ENCODE measurements at regions not wholly inside any gene's neighbourhood (a gene's known extent, or its start where the extent isn't known, plus 50 kb on each side); places are given as distances from the start of the nearest gene placed in this dataset.

DNA sequence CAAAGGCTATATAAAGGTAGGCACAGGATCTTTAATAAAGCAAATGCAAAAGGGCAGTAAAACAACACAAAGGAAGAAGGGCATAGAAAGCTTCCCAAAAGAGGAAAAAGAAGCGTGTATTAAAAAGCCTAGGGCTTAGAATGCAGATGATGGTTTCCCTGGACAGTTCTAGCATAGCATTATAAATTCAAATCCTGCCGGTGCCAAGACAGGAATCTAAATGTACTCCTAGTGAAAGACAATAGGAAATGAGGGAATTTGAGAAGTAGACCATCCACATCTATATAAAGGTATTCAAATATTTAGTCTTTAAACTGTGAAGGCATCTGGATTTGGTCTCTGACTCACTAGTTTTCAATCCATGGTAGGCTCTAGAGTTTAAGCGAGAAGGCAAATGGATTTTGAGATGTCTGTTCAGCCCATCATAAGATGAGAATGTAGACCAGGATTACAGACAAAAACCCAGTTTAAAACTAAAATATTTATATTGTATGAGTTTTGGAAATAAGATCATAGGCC lies 431.8 kb downstream of the TBL1XR1 start (continued):
- TF ChIP-seq, protein P1, sequence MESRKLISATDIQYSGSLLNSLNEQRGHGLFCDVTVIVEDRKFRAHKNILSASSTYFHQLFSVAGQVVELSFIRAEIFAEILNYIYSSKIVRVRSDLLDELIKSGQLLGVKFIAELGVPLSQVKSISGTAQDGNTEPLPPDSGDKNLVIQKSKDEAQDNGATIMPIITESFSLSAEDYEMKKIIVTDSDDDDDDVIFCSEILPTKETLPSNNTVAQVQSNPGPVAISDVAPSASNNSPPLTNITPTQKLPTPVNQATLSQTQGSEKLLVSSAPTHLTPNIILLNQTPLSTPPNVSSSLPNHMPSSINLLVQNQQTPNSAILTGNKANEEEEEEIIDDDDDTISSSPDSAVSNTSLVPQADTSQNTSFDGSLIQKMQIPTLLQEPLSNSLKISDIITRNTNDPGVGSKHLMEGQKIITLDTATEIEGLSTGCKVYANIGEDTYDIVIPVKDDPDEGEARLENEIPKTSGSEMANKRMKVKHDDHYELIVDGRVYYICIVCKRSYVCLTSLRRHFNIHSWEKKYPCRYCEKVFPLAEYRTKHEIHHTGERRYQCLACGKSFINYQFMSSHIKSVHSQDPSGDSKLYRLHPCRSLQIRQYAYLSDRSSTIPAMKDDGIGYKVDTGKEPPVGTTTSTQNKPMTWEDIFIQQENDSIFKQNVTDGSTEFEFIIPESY (CRISPR knock-in tag; IDR thresholded peaks at IDR 0.05) = no peak
- no peak for TF ChIP-seq ERF (CRISPR knock-in tag; IDR thresholded peaks at IDR 0.05)

DNA sequence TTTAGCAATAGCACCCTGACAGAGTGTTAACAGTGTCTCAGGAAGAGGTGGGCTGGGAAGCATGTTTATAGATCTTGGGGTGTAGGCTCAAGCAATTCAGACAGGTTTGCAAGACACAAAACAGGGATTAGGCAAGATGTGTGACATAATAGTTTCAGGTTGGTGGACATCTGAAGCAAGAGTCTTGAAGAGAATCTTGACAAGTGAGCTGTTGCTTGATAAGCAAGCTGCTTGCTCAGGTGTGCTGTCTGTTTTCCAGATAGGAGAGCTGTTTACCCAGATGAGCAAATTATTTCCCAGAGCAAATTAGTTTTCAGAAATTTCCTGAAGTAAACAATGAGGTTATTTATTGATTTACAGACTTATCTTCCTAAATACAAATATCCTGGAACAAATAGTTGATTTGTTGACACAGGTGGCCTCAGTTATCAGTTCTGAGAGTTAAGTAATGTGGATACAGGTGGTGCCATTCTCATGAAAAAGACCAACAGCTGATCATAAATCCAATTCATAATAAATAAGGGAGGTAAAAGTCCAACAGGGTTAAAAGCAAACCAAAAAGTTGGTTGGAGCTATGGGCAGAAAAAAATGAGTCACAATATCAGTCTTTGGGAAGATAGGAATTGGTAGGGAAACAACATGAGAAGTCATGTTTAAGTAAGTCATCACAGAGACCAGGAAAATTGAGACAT lies 437.3 kb downstream of the TBL1XR1 start:
- in situ Hi-C loops (cut with HindIII; ENCODE audit: extremely low pct_ligation_motif_present, low pct_unique_long_range_greater_than_20kb) = no loop called here
- no peaks in the 10 kb centered on the region for H3K27me3 ChIP-seq (ENCODE audit: control insufficient read depth in 1 of 2, insufficient read depth in 2 of 2, low read length in 2 of 2)

More for the DNA sequence above, 437.3 kb downstream of the TBL1XR1 start:
- Histone ChIP-seq H3K36me3 (replicated peaks in 1 of 2; ENCODE audit: control insufficient read depth in 1 of 2, insufficient read depth in 2 of 2, low read length in 2 of 2) (no peaks in the 10 kb centered on the region), H3K9ac (ENCODE audit: insufficient read depth, low read depth, low read length) (no peak overlapping the region), H3K4me1 (ENCODE audit: insufficient read depth, low read length) (no peaks in the 10 kb centered on the region), H2AFZ (ENCODE audit: low read length) (no peak overlapping the region), H4K20me1 (ENCODE audit: insufficient read depth, low read length) (no peaks in the 10 kb centered on the region), H3K4me2 (ENCODE audit: low read depth, low read length) (no peak overlapping the region), H3K79me2 (ENCODE audit: insufficient read depth, low read length) (no peaks in the 10 kb centered on the region), H3K4me3 (replicated peaks in 1 of 3; ENCODE audit: insufficient read depth in 1 of 3, low read depth in 2 of 3, low read length in 3 of 3) (no peak overlapping the region), H3K9me3 (ENCODE audit: low read length) (no peaks in the 10 kb centered on the region), H3K27ac (ENCODE audit: extremely low read length, insufficient read depth, low read length) (no peak overlapping the region)
- intact Hi-C loops (cut with micrococcal nuclease; ENCODE audit: unreplicated experiment) = no loop called here
- BruUV-seq (replicated peaks) = no TSS peak
- DNase-seq (ENCODE audit: low spot score) (no peak), ATAC-seq (no peak), FAIRE-seq (no peak)
- POLR2A ChIA-PET = no interaction called here
- CTCF ChIA-PET (ENCODE audit: low intra/inter-chr PET ratio, low total read pairs) = no interaction called here
- TF ChIP-seq, protein P2, sequence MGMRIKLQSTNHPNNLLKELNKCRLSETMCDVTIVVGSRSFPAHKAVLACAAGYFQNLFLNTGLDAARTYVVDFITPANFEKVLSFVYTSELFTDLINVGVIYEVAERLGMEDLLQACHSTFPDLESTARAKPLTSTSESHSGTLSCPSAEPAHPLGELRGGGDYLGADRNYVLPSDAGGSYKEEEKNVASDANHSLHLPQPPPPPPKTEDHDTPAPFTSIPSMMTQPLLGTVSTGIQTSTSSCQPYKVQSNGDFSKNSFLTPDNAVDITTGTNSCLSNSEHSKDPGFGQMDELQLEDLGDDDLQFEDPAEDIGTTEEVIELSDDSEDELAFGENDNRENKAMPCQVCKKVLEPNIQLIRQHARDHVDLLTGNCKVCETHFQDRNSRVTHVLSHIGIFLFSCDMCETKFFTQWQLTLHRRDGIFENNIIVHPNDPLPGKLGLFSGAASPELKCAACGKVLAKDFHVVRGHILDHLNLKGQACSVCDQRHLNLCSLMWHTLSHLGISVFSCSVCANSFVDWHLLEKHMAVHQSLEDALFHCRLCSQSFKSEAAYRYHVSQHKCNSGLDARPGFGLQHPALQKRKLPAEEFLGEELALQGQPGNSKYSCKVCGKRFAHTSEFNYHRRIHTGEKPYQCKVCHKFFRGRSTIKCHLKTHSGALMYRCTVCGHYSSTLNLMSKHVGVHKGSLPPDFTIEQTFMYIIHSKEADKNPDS (CRISPR knock-in tag; IDR thresholded peaks at IDR 0.05) = no peak
- TF ChIP-seq ZNF503 (CRISPR knock-in tag; IDR thresholded peaks at IDR 0.05) = no peak
- no peak for TF ChIP-seq FOXM1 (CRISPR knock-in tag; IDR thresholded peaks at IDR 0.05)
- TF ChIP-seq NCOA2 (CRISPR knock-in tag; IDR thresholded peaks at IDR 0.05) = no peak
- no peak for TF ChIP-seq GTF2F1 (IDR thresholded peaks at IDR 0.05; ENCODE audit: low read length)
- TF ChIP-seq PLRG1 (conservative IDR thresholded peaks at IDR 0.05) = no peak
